ENCODE measurements at regions not wholly inside any gene's neighbourhood (a gene's known extent, or its start where the extent isn't known, plus 50 kb on each side); places are given as distances from the start of the nearest gene placed in this dataset.

- H3K4me3 Mint-ChIP-seq: no peak overlapping the region
- no peaks in the 10 kb centered on the region for H3K9me3 Mint-ChIP-seq
- peaks cover 42% of the 10 kb centered on the region for H3K27me3 Mint-ChIP-seq (ENCODE audit: low read depth)
- H3K4me1 Mint-ChIP-seq: peaks cover 23% of the 10 kb centered on the region
- no peaks in the 10 kb centered on the region for H3K36me3 Mint-ChIP-seq (ENCODE audit: low read depth)
- H3K27ac Mint-ChIP-seq: peak overlapping the region in 1 of 3 experiments; percentile 65
- TF ChIP-seq CTCF (IDR thresholded peaks at IDR 0.05; ENCODE audit: unreplicated experiment in 3 of 3): no peak
Measured at GRCh38 chr16:73883841-73884240, 412.8 kb upstream of the PSMD7 start.

- peaks cover 36% of the 10 kb centered on the region for H3K27me3 Mint-ChIP-seq (ENCODE audit: low read depth)
- no peak for TF ChIP-seq CTCF (IDR thresholded peaks at IDR 0.05; ENCODE audit: unreplicated experiment in 3 of 3)
- peaks cover 23% of the 10 kb centered on the region for H3K4me1 Mint-ChIP-seq
- no peaks in the 10 kb centered on the region for H3K36me3 Mint-ChIP-seq (ENCODE audit: low read depth)
- no peaks in the 10 kb centered on the region for H3K9me3 Mint-ChIP-seq
- H3K4me3 Mint-ChIP-seq: no peak overlapping the region
- no peak overlapping the region for H3K27ac Mint-ChIP-seq
Measured at GRCh38 chr16:73883126-73883525, 413.5 kb upstream of the PSMD7 start.

GRCh38 chr16:73882651-73883050 is 414.0 kb upstream of the PSMD7 start:
- H3K27me3 Mint-ChIP-seq (ENCODE audit: low read depth): peaks cover 32% of the 10 kb centered on the region
- H3K9me3 Mint-ChIP-seq: no peaks in the 10 kb centered on the region
- H3K4me3 Mint-ChIP-seq: no peak overlapping the region
- H3K27ac Mint-ChIP-seq: peak overlapping the region in 2 of 3 experiments; percentile 8 to 25
- H3K4me1 Mint-ChIP-seq: peaks cover 23% of the 10 kb centered on the region
- no peak for TF ChIP-seq CTCF (IDR thresholded peaks at IDR 0.05; ENCODE audit: unreplicated experiment in 3 of 3)
- H3K36me3 Mint-ChIP-seq (ENCODE audit: low read depth): no peaks in the 10 kb centered on the region

- Mint-ChIP-seq H3K36me3 (ENCODE audit: low read depth) (no peaks in the 10 kb centered on the region), H3K9me3 (no peaks in the 10 kb centered on the region), H3K27me3 (ENCODE audit: low read depth) (peaks cover 28% of the 10 kb centered on the region), H3K4me3 (no peak overlapping the region), H3K27ac (peak overlapping the region; percentile 8 to 50 (median 16)), H3K4me1 (peaks cover 18% of the 10 kb centered on the region)
- no peak for TF ChIP-seq CTCF (IDR thresholded peaks at IDR 0.05; ENCODE audit: unreplicated experiment in 3 of 3)
Measured at GRCh38 chr16:73882033-73882432, 414.6 kb upstream of the PSMD7 start.

GRCh38 chr16:73879621-73880020 is 417.0 kb upstream of the PSMD7 start:
- Mint-ChIP-seq H3K27me3 (ENCODE audit: low read depth) (peaks cover 21% of the 10 kb centered on the region), H3K9me3 (no peaks in the 10 kb centered on the region), H3K27ac (no peak overlapping the region), H3K4me3 (no peak overlapping the region), H3K4me1 (peaks cover 29% of the 10 kb centered on the region), H3K36me3 (ENCODE audit: low read depth) (no peaks in the 10 kb centered on the region)
- TF ChIP-seq CTCF (IDR thresholded peaks at IDR 0.05; ENCODE audit: unreplicated experiment in 3 of 3): no peak

- peak overlapping the region in 1 of 3 experiments; percentile 36 for H3K27ac Mint-ChIP-seq
- H3K4me3 Mint-ChIP-seq: no peak overlapping the region
- H3K27me3 Mint-ChIP-seq (ENCODE audit: low read depth): peaks cover 21% of the 10 kb centered on the region
- H3K36me3 Mint-ChIP-seq (ENCODE audit: low read depth): no peaks in the 10 kb centered on the region
- peaks cover 39% of the 10 kb centered on the region for H3K4me1 Mint-ChIP-seq
- TF ChIP-seq CTCF (IDR thresholded peaks at IDR 0.05; ENCODE audit: unreplicated experiment in 3 of 3): peak; percentile 71 to 78 (median 76)
- H3K9me3 Mint-ChIP-seq: no peaks in the 10 kb centered on the region
Measured at GRCh38 chr16:73878611-73879010, 418.0 kb upstream of the PSMD7 start.

All from nephron (organoid).